Coronary artery (tissue), 2 donors: ENCODE measurements at regions not wholly inside any gene's neighbourhood (a gene's known extent, or its start where the extent isn't known, plus 50 kb on each side); places are given as distances from the start of the nearest gene placed in this dataset.

Experiments
- DNase-seq: peaks from one replicate; pipeline ENCODE4 v3.0.0-alpha.2; 2017; ENCODE audit warnings: low spot score
- H3K27ac ChIP-seq, 2 donors: fragments of 200-600 bp; sonication (generic); one replicate each; pipeline ENCODE4 v1.5.1; 2016 to 2019
- H3K4me3 ChIP-seq: fragments of 200-600 bp; sonication (generic); 2 replicates; pipeline ENCODE4 v1.5.1; 2016; ENCODE audit warnings: mild to moderate bottlenecking, moderate library complexity
- TF ChIP-seq, protein P1 (sequence below): fragments of 200-600 bp; sonication (generic); IDR thresholded peaks from one replicate; pipeline ENCODE4 v1.5.1; 2019; ENCODE audit warnings: antibody characterized with exemption

DNA sequence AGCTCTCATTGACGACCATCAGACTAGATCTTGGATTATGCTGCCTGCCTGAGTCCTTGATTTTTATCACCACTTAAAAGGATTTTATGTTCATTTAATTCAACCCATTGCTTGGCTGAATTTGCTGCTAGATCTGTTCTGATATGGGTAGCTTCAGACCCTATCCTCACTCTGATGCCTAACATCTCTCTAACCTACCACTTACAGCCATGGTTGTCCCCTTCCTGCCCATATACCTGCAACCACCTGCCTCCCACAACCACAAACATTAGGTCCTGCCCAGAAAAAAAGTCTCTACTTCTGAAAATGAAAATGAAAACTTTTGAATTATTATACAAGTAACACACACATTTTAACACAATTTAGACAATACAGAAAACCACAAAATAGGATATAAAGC, 310.8 kb downstream of the HNRNPD start:
- H3K27ac ChIP-seq, result no peak overlapping the region
- DNase-seq, result no peak

DNA sequence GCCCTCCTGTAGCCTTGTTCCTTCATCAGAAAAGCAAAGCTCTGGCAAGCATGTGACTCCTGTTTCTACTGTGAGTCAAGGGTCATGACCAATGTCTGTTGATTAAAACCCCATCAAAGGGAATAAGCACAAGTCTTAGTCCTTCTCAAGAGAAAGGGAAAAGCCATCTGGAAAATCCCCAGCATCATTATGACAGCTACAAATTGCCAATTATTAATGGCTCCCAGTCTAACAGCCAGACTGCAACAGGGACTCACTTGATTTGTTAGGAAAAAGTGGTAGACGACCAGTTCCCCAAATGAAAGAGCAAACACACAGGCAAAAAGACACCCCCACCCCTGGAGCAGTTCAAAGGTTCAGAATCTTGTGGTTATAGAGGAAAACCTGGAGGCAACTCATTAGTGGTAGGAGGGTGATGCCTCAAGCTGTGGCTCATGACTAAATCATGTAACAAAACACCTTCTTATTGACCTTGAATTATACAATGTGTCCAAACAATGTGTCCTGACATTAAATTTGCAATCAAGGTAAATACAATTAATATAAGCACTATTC, 315.7 kb downstream of the HNRNPD start:
- TF ChIP-seq, protein P1, sequence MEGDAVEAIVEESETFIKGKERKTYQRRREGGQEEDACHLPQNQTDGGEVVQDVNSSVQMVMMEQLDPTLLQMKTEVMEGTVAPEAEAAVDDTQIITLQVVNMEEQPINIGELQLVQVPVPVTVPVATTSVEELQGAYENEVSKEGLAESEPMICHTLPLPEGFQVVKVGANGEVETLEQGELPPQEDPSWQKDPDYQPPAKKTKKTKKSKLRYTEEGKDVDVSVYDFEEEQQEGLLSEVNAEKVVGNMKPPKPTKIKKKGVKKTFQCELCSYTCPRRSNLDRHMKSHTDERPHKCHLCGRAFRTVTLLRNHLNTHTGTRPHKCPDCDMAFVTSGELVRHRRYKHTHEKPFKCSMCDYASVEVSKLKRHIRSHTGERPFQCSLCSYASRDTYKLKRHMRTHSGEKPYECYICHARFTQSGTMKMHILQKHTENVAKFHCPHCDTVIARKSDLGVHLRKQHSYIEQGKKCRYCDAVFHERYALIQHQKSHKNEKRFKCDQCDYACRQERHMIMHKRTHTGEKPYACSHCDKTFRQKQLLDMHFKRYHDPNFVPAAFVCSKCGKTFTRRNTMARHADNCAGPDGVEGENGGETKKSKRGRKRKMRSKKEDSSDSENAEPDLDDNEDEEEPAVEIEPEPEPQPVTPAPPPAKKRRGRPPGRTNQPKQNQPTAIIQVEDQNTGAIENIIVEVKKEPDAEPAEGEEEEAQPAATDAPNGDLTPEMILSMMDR, result no peak
- no peak overlapping the region for H3K4me3 ChIP-seq
- no peak for DNase-seq

More for the DNA sequence above, 310.8 kb downstream of the HNRNPD start:
- no peak overlapping the region for H3K4me3 ChIP-seq
- TF ChIP-seq, protein P1, result no peak

DNA sequence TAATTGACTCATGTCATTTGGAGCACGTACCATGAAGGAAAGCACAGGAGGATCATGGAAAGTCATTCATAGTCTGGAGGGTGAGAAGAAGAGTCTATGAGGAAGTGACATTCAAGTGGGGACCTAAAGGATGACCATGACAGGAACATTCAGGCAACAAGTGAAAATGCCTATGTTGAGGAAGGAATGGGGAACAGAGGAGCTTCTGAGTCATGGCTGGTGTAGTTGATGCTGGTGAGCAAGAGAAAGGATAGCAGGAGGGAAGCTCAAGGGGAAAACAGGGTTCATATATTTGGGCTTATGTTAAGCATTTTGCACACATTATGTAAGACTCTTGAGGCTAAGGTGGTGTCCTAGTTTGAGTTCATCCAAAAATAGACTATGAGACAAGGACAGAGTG, 318.6 kb downstream of the HNRNPD start:
- no peak for DNase-seq
- Histone ChIP-seq H3K4me3 (no peak overlapping the region), H3K27ac (no peak overlapping the region)
- TF ChIP-seq, protein P1, result no peak

More for the DNA sequence above, 315.7 kb downstream of the HNRNPD start:
- no peak overlapping the region for H3K27ac ChIP-seq

DNA sequence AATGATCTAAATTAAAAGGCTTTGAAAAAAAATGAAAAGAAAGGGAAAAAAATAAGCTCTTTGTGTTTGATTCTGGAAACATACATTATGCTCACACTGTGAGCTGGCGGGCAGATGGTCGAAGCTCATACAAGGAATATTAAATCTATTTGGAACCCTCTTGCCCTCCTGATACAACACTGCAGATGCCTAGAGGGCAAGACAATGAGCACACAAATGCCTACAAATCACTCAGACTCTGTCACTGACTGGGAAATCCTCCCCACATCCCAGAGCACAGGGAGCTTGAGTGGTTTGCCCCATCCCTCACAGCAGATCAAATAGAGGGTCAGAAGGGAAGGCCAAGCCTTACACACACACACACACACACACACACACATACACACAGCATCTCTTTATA, 320.4 kb downstream of the HNRNPD start:
- TF ChIP-seq, protein P1, result no peak
- no peak for DNase-seq
- Histone ChIP-seq H3K27ac (no peak overlapping the region), H3K4me3 (no peak overlapping the region)

DNA sequence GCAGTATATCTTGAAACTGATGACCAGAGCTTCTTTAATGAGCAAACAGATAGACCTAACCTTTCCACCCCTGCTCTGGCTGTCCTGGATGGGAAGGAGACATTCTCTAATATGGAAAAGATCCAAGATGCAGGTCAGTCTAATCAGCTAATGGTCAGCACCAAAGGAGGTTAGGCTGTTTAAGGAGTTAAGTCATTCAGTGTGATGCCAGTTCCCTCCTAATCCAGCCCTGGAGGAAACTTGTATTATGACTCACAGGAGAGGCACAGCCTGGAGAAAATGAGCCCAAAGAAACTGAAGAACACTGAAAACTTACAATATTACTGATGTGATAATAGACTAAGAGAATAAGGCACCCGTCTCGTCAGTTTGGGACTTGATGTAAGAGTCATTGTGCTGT, 323.0 kb downstream of the HNRNPD start:
- Histone ChIP-seq H3K4me3 (no peak overlapping the region), H3K27ac (no peak overlapping the region)
- TF ChIP-seq, protein P1, result no peak
- DNase-seq, result no peak

DNA sequence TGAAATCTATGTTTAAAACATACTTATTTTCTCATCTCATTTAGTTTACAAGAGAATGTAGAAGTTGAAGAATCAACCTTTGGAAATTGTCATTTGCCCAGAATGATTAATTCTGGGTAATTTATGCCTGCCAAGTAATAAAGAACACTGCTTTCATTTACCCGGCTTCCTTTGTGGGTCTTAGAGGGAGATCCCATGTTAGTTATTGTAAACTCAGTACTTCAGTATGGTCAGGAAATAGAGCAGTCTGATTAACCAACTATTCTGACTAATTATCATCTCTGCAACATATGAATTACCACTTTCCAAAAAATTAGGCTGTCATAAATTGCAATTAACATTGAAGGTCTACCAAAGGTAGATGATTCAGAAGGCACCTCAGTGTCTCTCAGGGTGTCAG, 324.5 kb downstream of the HNRNPD start:
- TF ChIP-seq, protein P1, result no peak
- H3K4me3 ChIP-seq, result no peak overlapping the region
- DNase-seq, result no peak
- H3K27ac ChIP-seq, result no peak overlapping the region

DNA sequence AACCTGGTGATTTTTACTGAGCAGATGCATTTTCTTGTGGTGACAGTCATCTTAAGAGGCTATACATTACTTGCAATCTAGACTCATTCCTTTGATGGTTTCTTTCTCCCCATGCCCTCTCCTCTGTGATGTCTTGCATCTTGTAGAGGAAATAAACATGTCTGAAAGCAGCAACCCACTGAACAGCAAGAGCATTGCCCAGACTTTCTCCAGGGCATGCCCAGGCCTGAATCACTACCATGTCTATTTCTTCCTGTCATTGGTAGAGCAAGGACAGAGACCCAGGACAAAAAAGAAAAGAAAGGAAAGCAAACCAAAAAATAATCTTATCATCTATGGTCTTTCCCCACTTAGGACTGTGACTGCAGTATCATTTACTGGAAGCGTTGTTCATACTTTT, 326.1 kb downstream of the HNRNPD start:
- TF ChIP-seq, protein P1, result no peak

More for the DNA sequence above, 326.1 kb downstream of the HNRNPD start:
- DNase-seq, result no peak
- Histone ChIP-seq H3K4me3 (no peak overlapping the region), H3K27ac (no peak overlapping the region)
